ENCODE measurements at regions not wholly inside any gene's neighbourhood (a gene's known extent, or its start where the extent isn't known, plus 50 kb on each side); places are given as distances from the start of the nearest gene placed in this dataset.
A peak's percentile ranks its signal among the peaks of the same experiment; 100 is the strongest.

- no peak overlapping the region for H3K4me3 Mint-ChIP-seq (ENCODE audit: unreplicated experiment)
Measured at GRCh38 chr2:155733091-155733853, 599.2 kb downstream of the NR4A2 start.

GRCh38 chr2:155730804-155731203, 601.7 kb downstream of the NR4A2 start:
- no peak for TF ChIP-seq EZH2 (IDR thresholded peaks at IDR 0.05; ENCODE audit: insufficient read depth, low read length)
- TF ChIP-seq CTCF (IDR thresholded peaks at IDR 0.05; ENCODE audit: insufficient read depth, low read depth, low read length) = no peak
- DNase-seq (ENCODE audit: low read depth) (peak; percentile 16), FAIRE-seq (no peak)
- H3K79me2 ChIP-seq (ENCODE audit: insufficient read depth, low read length) = no peaks in the 10 kb centered on the region
- no peak overlapping the region for H3K27ac ChIP-seq (ENCODE audit: low read depth, low read length)
- H3K4me3 Mint-ChIP-seq (ENCODE audit: unreplicated experiment) = no peak overlapping the region
- no peaks in the 10 kb centered on the region for H3K4me1 ChIP-seq (ENCODE audit: insufficient read depth, low read length)
- no peaks in the 10 kb centered on the region for H3K9me3 ChIP-seq (ENCODE audit: insufficient read depth, low read depth, low read length)
- H3K27me3 Mint-ChIP-seq (ENCODE audit: low read depth, unreplicated experiment) = no peaks in the 10 kb centered on the region
- peak overlapping the region; percentile 79 for H3K27ac Mint-ChIP-seq (ENCODE audit: unreplicated experiment)
- H3K27me3 ChIP-seq (ENCODE audit: insufficient read depth, low read length) = no peaks in the 10 kb centered on the region
- H3K9me3 Mint-ChIP-seq (ENCODE audit: unreplicated experiment) = no peaks in the 10 kb centered on the region
- no peak overlapping the region for H3K4me2 ChIP-seq (ENCODE audit: low read length)
- no peaks in the 10 kb centered on the region for H3K36me3 Mint-ChIP-seq (ENCODE audit: low read depth, unreplicated experiment)
- H3K4me3 ChIP-seq (ENCODE audit: insufficient read depth, low read depth, low read length) = no peak overlapping the region
- H3K4me1 Mint-ChIP-seq (ENCODE audit: low read depth, unreplicated experiment) = peaks cover 16% of the 10 kb centered on the region
- H4K20me1 ChIP-seq (ENCODE audit: insufficient read depth, low read length) = no peaks in the 10 kb centered on the region
- H2AFZ ChIP-seq (ENCODE audit: low read depth, low read length) = peak overlapping the region; percentile 59
- H3K9ac ChIP-seq (ENCODE audit: low read length) = no peak overlapping the region
- H3K36me3 ChIP-seq (ENCODE audit: insufficient read depth, low read length) = no peaks in the 10 kb centered on the region

More at GRCh38 chr2:155733091-155733853, 599.2 kb downstream of the NR4A2 start:
- Histone ChIP-seq H3K79me2 (ENCODE audit: insufficient read depth, low read length) (no peaks in the 10 kb centered on the region), H3K4me3 (ENCODE audit: insufficient read depth, low read depth, low read length) (no peak overlapping the region), H3K4me1 (ENCODE audit: insufficient read depth, low read length) (no peaks in the 10 kb centered on the region), H3K9me3 (ENCODE audit: insufficient read depth, low read depth, low read length) (no peaks in the 10 kb centered on the region), H3K36me3 (ENCODE audit: insufficient read depth, low read length) (no peaks in the 10 kb centered on the region), H3K4me2 (ENCODE audit: low read length) (no peak overlapping the region), H2AFZ (ENCODE audit: low read depth, low read length) (no peak overlapping the region), H3K27me3 (ENCODE audit: insufficient read depth, low read length) (no peaks in the 10 kb centered on the region), H3K9ac (ENCODE audit: low read length) (no peak overlapping the region), H4K20me1 (ENCODE audit: insufficient read depth, low read length) (no peaks in the 10 kb centered on the region), H3K27ac (ENCODE audit: low read depth, low read length) (no peak overlapping the region)
- Mint-ChIP-seq H3K9me3 (ENCODE audit: unreplicated experiment) (no peaks in the 10 kb centered on the region), H3K36me3 (ENCODE audit: low read depth, unreplicated experiment) (no peaks in the 10 kb centered on the region), H3K27me3 (ENCODE audit: low read depth, unreplicated experiment) (no peaks in the 10 kb centered on the region), H3K4me1 (ENCODE audit: low read depth, unreplicated experiment) (peaks cover 16% of the 10 kb centered on the region), H3K27ac (ENCODE audit: unreplicated experiment) (no peak overlapping the region)
- FAIRE-seq (no peak), DNase-seq (ENCODE audit: low read depth) (no peak)
- TF ChIP-seq EZH2 (IDR thresholded peaks at IDR 0.05; ENCODE audit: insufficient read depth, low read length) (no peak), CTCF (IDR thresholded peaks at IDR 0.05; ENCODE audit: insufficient read depth, low read depth, low read length) (no peak)

Measured in astrocyte (in vitro differentiated cells and primary cell).